IPS-18c (cell line): ENCODE measurements at regions not wholly inside any gene's neighbourhood (a gene's known extent, or its start where the extent isn't known, plus 50 kb on each side); places are given as distances from the start of the nearest gene placed in this dataset.
A peak's percentile ranks its signal among the peaks of the same experiment; 100 is the strongest.
"Not testable (repeated sequence)": the region's sequence is repeated elsewhere in the genome, so short reads cannot be mapped to it uniquely, and the experiment has no call there.

Experiments
- H3K4me3 ChIP-seq: 2 replicates; pipeline ENCODE4 v1.7.0; 2013; ENCODE audit warnings: low read depth, mild to moderate bottlenecking, low read length, moderate library complexity; ENCODE audit not compliant: insufficient read depth
- H3K9me3 ChIP-seq: one replicate; pipeline ENCODE4 v1.6.1; 2013; ENCODE audit warnings: mild to moderate bottlenecking, low read length, moderate library complexity; ENCODE audit not compliant: control insufficient read depth, insufficient read depth

- Histone ChIP-seq H3K4me3 (no peak overlapping the region), H3K9me3 (peaks cover 8% of the 10 kb centered on the region)
Measured at GRCh38 chr4:183374950-183375555, 52.8 kb upstream of the CLDN24 start.

DNA sequence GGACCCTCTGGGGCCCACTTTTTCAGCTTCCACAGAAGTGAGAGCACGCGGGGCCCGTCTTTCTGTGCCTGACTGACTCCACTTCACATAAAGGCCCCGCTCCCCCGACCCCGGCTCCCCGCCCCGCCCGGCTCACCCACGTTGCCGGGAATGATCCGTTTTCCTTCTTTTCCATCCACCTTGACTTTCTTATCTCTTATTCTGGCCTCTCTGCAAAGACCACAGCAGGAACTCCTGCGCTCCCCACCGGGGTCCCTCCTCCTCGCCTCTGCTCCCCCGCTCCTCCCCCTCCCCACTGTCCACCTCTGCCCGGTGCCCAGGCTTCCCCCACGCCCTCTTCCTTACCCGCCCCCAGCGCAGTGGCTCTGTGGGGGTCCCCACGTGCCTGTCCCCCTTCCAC, 54.2 kb upstream of the CLDN24 start:
- Histone ChIP-seq H3K9me3 (peaks cover 8% of the 10 kb centered on the region), H3K4me3 (no peak overlapping the region)

- no peak overlapping the region for H3K4me3 ChIP-seq
- H3K9me3 ChIP-seq = peaks cover 7% of the 10 kb centered on the region
Measured at GRCh38 chr4:183377491-183377890, 55.3 kb upstream of the CLDN24 start.

- H3K9me3 ChIP-seq, H3K4me3 ChIP-seq: not testable (repeated sequence)
Measured at GRCh38 chr4:183378347-183378746, 56.1 kb upstream of the CLDN24 start.

GRCh38 chr4:183380901-183381300, 58.7 kb upstream of the CLDN24 start:
- H3K9me3 ChIP-seq = peaks cover 6% of the 10 kb centered on the region
- H3K4me3 ChIP-seq = no peak overlapping the region

GRCh38 chr4:183383606-183384005, 60.8 kb upstream of the CDKN2AIP start:
- H3K9me3 ChIP-seq = peaks cover 6% of the 10 kb centered on the region
- H3K4me3 ChIP-seq = peak overlapping the region; percentile 3; the same call in 1 of the 2 replicates

GRCh38 chr4:183384516-183384915, 59.9 kb upstream of the CDKN2AIP start:
- H3K4me3 ChIP-seq = no peak overlapping the region
- peaks cover 4% of the 10 kb centered on the region for H3K9me3 ChIP-seq

GRCh38 chr4:183384983-183385382, 59.5 kb upstream of the CDKN2AIP start:
- peak overlapping the region; percentile 4; the same call in 1 of the 2 replicates for H3K4me3 ChIP-seq
- H3K9me3 ChIP-seq = peaks cover 4% of the 10 kb centered on the region

GRCh38 chr4:183388021-183388420, 56.4 kb upstream of the CDKN2AIP start:
- Histone ChIP-seq H3K9me3 (peaks cover 4% of the 10 kb centered on the region), H3K4me3 (no peak overlapping the region)

DNA sequence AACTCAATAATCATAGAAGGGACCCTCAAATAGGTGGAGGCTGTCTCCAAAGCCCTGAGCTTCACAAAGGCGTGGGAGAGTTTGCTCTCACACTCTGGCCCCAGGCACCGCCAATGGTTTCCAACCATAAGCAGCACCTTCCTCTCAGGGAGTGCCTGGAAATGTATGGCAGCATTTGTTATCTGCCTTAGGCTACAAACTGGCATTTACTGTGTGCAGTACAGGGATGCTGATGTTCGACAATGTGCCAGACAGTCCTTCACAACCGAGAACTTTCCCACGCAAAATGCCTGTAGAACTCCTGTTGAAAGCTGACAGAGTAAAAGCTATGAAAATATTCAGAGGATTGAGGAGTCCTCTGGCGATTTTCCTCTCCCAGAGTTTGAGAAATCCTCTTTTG, 55.7 kb upstream of the CDKN2AIP start:
- peaks cover 4% of the 10 kb centered on the region for H3K9me3 ChIP-seq

DNA sequence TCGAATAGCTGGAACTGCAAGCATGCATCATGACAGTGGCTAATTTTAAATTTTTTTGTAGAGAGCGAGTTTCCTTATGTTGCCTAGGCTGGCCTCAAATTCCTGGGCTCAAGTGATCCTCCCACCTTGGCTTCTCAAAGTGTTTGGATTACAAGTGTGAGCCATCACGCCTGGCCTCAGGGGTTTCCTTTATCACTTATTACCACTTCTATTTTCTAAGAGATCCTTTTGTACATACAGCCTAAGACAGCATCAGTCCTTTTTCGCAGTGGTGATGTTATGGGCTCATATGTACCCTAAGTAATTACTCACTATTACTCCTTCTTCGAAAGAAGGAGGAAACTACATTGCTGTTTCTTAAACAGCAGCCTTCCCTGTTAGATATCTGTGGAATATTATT, 54.1 kb upstream of the CDKN2AIP start:
- H3K9me3 ChIP-seq = no peaks in the 10 kb centered on the region
- no peak overlapping the region for H3K4me3 ChIP-seq

More for the DNA sequence above, 55.7 kb upstream of the CDKN2AIP start:
- H3K4me3 ChIP-seq = no peak overlapping the region

DNA sequence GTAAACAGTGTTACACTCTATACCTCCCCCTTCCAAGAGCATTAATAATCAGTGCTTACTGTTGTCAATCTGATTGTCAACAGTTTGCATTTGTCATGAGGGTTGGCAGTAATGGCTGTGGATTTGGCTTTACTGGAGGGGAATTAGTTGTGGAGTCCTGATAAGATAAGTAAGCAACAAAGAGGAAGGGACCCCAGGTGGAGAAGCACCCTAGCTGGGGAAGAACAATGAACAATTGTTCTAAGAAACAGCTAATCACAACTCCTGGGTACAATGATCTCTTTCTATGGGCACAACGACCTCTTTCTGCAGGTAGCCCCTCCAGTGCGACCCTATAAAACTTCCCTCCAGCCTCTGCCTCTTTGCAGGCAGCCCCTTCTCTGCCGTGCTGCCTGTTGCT, 53.2 kb upstream of the CDKN2AIP start:
- H3K4me3 ChIP-seq = no peak overlapping the region
- no peaks in the 10 kb centered on the region for H3K9me3 ChIP-seq

DNA sequence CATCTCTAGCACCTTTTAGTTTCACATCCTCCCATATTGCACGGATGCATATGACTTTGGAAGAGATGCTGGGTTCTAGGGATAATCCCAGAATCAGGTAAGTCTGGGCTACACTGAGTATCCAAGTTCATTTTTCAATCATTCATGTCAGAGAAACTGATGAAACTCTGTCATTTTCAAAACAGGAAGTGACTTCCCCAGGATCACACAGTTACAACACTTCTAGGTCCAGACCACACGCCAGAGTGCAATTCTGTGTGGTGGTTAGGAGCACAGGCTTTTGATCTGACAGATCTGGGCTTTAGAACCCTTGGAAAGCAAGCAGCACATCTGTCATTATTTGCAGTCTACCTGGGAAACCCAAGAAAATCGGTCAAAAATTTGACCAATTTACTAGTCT, 52.1 kb upstream of the CDKN2AIP start:
- Histone ChIP-seq H3K4me3 (no peak overlapping the region), H3K9me3 (no peaks in the 10 kb centered on the region)

- no peak overlapping the region for H3K4me3 ChIP-seq
- no peaks in the 10 kb centered on the region for H3K9me3 ChIP-seq
Measured at GRCh38 chr4:183393446-183393845, 51.0 kb upstream of the CDKN2AIP start.

DNA sequence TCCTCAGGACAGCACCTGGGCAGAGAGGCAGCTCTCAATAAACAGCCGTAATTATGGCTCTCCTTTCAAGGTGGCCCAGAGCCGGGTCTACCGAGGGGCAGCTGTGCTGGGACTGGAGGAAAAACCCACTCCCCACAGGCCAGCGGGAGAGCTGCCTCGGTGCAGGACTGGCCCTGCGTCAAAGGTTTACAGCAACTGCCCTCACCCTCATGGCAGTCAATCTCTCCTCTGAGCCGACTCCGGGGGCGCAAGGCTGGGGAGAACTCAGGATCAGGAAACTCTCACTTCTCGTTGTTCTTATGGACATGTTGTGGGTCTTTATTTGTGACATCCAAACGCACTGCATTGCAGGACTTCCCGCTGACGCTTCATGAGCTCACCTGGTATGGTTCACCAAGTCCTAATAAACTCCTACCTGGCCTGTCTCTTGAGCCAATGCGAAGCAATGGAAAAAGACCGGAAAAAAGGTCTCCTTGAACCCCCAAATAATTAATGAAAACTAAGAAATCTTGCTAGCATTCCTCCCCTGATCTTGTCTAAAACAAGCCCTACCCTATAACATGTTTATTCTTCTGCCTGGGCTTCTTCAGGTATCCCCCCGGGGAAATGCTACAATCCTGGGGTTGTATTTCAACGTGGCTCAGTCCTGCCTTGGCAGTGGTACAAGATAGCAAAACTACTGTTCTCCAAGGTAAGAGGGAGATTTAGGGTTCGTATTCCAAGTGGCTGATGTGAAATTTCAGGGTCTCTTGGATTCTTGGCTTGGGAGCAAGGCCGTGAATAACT, 50.1 kb upstream of the CDKN2AIP start:
- Histone ChIP-seq H3K9me3 (no peaks in the 10 kb centered on the region), H3K4me3 (no peak overlapping the region)
